ENCODE measurements at regions not wholly inside any gene's neighbourhood (a gene's known extent, or its start where the extent isn't known, plus 50 kb on each side); places are given as distances from the start of the nearest gene placed in this dataset.

- TF ChIP-seq POLR2A (IDR thresholded peaks at IDR 0.05; ENCODE audit: low read length) (no peak), GATA1 (IDR thresholded peaks at IDR 0.05; ENCODE audit: low read depth, low read length) (no peak)
Measured at GRCh38 chr9:109855540-109855939, 75.5 kb downstream of the PALM2AKAP2 start.
